ENCODE measurements at regions not wholly inside any gene's neighbourhood (a gene's known extent, or its start where the extent isn't known, plus 50 kb on each side); places are given as distances from the start of the nearest gene placed in this dataset.

GRCh38 chr3:177295116-177295515 is 97.8 kb upstream of the TBL1XR1 start:
- no peaks in the 10 kb centered on the region for H3K9me3 Mint-ChIP-seq (ENCODE audit: unreplicated experiment)
- BruUV-seq (replicated peaks) = no TSS peak

GRCh38 chr3:177299250-177299649 is 102.0 kb upstream of the TBL1XR1 start:
- no peak for DNase-seq
- Mint-ChIP-seq H3K4me3 (ENCODE audit: unreplicated experiment) (peak overlapping the region; percentile 68), H3K4me1 (ENCODE audit: low read depth, unreplicated experiment) (peaks cover 12% of the 10 kb centered on the region), H3K27ac (ENCODE audit: unreplicated experiment) (peak overlapping the region; percentile 82), H3K27me3 (ENCODE audit: insufficient read depth, unreplicated experiment) (no peaks in the 10 kb centered on the region), H3K9me3 (ENCODE audit: unreplicated experiment) (no peaks in the 10 kb centered on the region), H3K36me3 (ENCODE audit: insufficient read depth, unreplicated experiment) (peaks cover 6% of the 10 kb centered on the region)
- Histone ChIP-seq H3K4me3 (ENCODE audit: low read depth, low read length) (no peak overlapping the region), H3K9me3 (no peaks in the 10 kb centered on the region), H3K4me1 (peaks cover 39% of the 10 kb centered on the region), H3K36me3 (ENCODE audit: control insufficient read depth, insufficient read depth, low read length) (no peaks in the 10 kb centered on the region), H3K27me3 (replicated peaks; ENCODE audit: control insufficient read depth, insufficient read depth, low read length) (no peaks in the 10 kb centered on the region)
- POLR2A ChIA-PET = interaction anchor here (0.5 to 1.4 kb wide), 4 partner anchors 58 to 122 kb away, joined by 3 to 10 read pairs (median 6); partner anchors contain the start of gene TBL1XR1
- TF ChIP-seq, protein P1, sequence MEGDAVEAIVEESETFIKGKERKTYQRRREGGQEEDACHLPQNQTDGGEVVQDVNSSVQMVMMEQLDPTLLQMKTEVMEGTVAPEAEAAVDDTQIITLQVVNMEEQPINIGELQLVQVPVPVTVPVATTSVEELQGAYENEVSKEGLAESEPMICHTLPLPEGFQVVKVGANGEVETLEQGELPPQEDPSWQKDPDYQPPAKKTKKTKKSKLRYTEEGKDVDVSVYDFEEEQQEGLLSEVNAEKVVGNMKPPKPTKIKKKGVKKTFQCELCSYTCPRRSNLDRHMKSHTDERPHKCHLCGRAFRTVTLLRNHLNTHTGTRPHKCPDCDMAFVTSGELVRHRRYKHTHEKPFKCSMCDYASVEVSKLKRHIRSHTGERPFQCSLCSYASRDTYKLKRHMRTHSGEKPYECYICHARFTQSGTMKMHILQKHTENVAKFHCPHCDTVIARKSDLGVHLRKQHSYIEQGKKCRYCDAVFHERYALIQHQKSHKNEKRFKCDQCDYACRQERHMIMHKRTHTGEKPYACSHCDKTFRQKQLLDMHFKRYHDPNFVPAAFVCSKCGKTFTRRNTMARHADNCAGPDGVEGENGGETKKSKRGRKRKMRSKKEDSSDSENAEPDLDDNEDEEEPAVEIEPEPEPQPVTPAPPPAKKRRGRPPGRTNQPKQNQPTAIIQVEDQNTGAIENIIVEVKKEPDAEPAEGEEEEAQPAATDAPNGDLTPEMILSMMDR (IDR thresholded peaks at IDR 0.05; ENCODE audit: insufficient read depth in 1 of 2, low read depth in 1 of 2, low read length in 1 of 2, severe bottlenecking in 1 of 2, unreplicated experiment in 1 of 2) = no peak
- intact Hi-C loops (cut with micrococcal nuclease; ENCODE audit: unreplicated experiment) = no loop called here
- no TSS peak for BruUV-seq (replicated peaks)
- CTCF ChIA-PET = no interaction called here

More at GRCh38 chr3:177295116-177295515, 97.8 kb upstream of the TBL1XR1 start:
- Mint-ChIP-seq H3K27me3 (ENCODE audit: insufficient read depth, unreplicated experiment) (no peaks in the 10 kb centered on the region), H3K36me3 (ENCODE audit: insufficient read depth, unreplicated experiment) (no peaks in the 10 kb centered on the region), H3K4me1 (ENCODE audit: low read depth, unreplicated experiment) (peaks cover 7% of the 10 kb centered on the region), H3K4me3 (ENCODE audit: unreplicated experiment) (peak overlapping the region; percentile 37), H3K27ac (ENCODE audit: unreplicated experiment) (peak overlapping the region; percentile 78)
- H3K4me1 ChIP-seq = peaks cover 34% of the 10 kb centered on the region
- ChIA-PET CTCF (no interaction called here), POLR2A (no interaction called here)
- DNase-seq = peak; percentile 75 to 91
- H3K4me3 ChIP-seq (ENCODE audit: low read depth, low read length) = no peak overlapping the region
- TF ChIP-seq, protein P1 (IDR thresholded peaks at IDR 0.05; ENCODE audit: insufficient read depth in 1 of 2, low read depth in 1 of 2, low read length in 1 of 2, severe bottlenecking in 1 of 2, unreplicated experiment in 1 of 2) = no peak
- no peaks in the 10 kb centered on the region for H3K36me3 ChIP-seq (ENCODE audit: control insufficient read depth, insufficient read depth, low read length)
- H3K27me3 ChIP-seq (replicated peaks; ENCODE audit: control insufficient read depth, insufficient read depth, low read length) = no peaks in the 10 kb centered on the region
- intact Hi-C loops (cut with micrococcal nuclease; ENCODE audit: unreplicated experiment) = loop anchor here (1.0 kb wide), 3 partner anchors 43 to 98 kb away; partner anchors contain the start of gene TBL1XR1
- H3K9me3 ChIP-seq = no peaks in the 10 kb centered on the region

- H3K4me1 ChIP-seq = peaks cover 30% of the 10 kb centered on the region
- TF ChIP-seq, protein P1 (IDR thresholded peaks at IDR 0.05; ENCODE audit: insufficient read depth in 1 of 2, low read depth in 1 of 2, low read length in 1 of 2, severe bottlenecking in 1 of 2, unreplicated experiment in 1 of 2) = no peak
- BruUV-seq (replicated peaks) = TSS peak; percentile 99
- no peaks in the 10 kb centered on the region for H3K27me3 Mint-ChIP-seq (ENCODE audit: insufficient read depth, unreplicated experiment)
- peak; percentile 79 to 95 for DNase-seq
- POLR2A ChIA-PET = interaction anchor here (0.5 to 1.5 kb wide), 8 partner anchors 36 to 123 kb away, joined by 3 to 11 read pairs (median 4); partner anchors contain the start of gene TBL1XR1
- no peaks in the 10 kb centered on the region for H3K36me3 ChIP-seq (ENCODE audit: control insufficient read depth, insufficient read depth, low read length)
- peak overlapping the region; percentile 68 for H3K4me3 Mint-ChIP-seq (ENCODE audit: unreplicated experiment)
- intact Hi-C loops (cut with micrococcal nuclease; ENCODE audit: unreplicated experiment) = loop anchor here (1.0 kb wide), 5 partner anchors 14 to 372 kb away; no protein-coding TSS in a partner anchor
- H3K4me3 ChIP-seq (ENCODE audit: low read depth, low read length) = peak overlapping the region; percentile 34
- H3K4me1 Mint-ChIP-seq (ENCODE audit: low read depth, unreplicated experiment) = peaks cover 6% of the 10 kb centered on the region
- H3K36me3 Mint-ChIP-seq (ENCODE audit: insufficient read depth, unreplicated experiment) = peaks cover 6% of the 10 kb centered on the region
- no peaks in the 10 kb centered on the region for H3K27me3 ChIP-seq (replicated peaks; ENCODE audit: control insufficient read depth, insufficient read depth, low read length)
- CTCF ChIA-PET = interaction anchor here (0.5 to 1.4 kb wide), 2 partner anchors 39 to 169 kb away, joined by 4 read pairs; no protein-coding TSS in a partner anchor
- no peaks in the 10 kb centered on the region for H3K9me3 ChIP-seq
- no peaks in the 10 kb centered on the region for H3K9me3 Mint-ChIP-seq (ENCODE audit: unreplicated experiment)
- H3K27ac Mint-ChIP-seq (ENCODE audit: unreplicated experiment) = peak overlapping the region; percentile 82
Measured at GRCh38 chr3:177300039-177300833, 103.0 kb upstream of the TBL1XR1 start.

All from Caco-2 (cell line).